Stimulated activated CD4-positive, alpha-beta T cell treated with anti-CD3 and anti-CD28 coated beads, Interleukin-4, amount 100 ng/mL, for 24 hours (primary cell): ENCODE measurements at regions not wholly inside any gene's neighbourhood (a gene's known extent, or its start where the extent isn't known, plus 50 kb on each side); places are given as distances from the start of the nearest gene placed in this dataset.

Source experiments
- DNase-seq: peaks from one replicate; pipeline ENCODE4 v3.0.0-alpha.2; 2020

DNA sequence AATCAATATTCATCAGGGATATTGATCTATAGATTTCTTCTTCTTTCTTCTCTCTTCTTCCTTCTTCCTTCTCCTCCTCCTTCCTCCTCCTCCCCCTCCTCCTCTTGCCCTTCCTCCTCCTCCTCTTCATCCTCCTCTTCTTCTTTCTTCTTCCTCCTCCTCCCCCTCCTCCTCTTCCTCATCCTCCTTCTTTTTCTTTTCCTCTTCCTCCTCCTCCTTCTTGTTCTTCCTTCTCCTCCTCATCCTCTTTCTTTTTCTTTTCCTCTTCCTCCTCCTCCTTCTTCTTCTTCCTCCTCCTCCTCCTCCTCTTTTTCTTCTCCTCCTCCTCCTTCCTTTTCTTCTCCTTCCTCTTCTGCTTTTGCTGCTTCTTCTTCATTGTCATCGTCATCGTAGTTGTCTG lies 52.4 kb upstream of the SERINC1 start:
- DNase-seq = no peak

DNA sequence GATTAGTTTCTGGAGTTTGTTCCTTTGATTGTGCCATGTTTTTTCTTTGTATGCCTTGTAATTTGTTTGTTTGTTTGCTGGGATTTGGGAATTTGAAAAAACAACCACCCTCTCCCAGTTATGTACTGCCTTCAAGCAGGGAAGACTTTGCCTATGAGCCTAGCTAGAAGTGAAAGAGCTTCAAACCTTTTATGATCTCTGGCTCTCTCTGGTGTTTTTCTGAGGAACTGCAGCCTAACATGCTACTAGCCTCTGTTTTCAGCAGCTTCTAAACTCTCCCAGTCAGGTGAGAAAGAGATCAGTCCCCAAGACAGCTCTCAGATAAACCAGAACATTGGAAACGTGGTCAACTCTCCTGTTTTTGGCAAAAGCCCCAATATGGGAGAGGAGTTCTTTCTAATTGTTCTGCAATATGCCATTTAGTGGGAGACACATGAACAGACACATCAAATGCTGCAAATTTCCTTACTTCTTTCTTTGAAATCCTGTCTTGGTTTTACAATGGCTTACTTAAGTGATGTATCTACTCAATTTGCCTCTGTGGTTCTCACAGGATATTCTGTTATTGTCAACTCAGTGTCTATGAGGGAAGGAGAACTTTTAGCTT lies 58.9 kb upstream of the SERINC1 start:
- peak; percentile 63 for DNase-seq

DNA sequence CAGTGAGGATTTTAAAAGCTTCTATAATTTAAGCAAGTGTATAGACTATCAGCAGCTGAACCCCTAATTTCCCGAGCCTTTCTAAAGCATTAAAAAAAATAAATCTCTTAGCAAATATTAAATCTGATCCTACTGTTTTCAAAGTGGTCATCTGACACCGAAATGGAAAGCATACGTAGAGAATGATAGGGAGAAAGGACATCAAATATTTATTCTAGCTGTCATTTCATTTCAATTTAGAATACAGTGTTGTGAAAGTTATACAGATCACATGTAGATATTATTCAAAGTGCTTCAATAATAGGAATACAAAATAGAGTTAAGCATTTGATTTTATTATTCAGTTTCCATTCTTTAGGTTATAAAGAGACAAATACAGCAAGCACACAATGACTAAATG lies 61.9 kb upstream of the PKIB start:
- no peak for DNase-seq

DNA sequence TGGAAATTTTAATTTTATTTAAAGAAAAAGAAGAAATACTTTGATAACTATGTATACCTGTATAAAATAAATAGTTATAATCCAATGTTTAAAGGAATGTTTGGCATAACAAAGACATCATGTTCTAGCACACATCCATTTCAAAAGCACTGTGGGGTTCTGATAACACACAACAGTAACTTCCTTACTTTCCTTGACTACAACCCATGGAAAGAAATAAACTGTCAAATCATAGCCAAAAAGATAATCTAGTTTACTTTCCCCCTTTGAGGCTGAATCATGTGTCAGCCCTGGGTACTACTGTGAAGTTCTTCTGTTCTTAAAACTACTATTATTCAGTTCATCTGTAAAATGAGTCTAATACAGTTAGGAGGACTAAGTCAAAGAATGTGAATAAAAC lies 61.4 kb upstream of the PKIB start:
- DNase-seq = no peak

DNA sequence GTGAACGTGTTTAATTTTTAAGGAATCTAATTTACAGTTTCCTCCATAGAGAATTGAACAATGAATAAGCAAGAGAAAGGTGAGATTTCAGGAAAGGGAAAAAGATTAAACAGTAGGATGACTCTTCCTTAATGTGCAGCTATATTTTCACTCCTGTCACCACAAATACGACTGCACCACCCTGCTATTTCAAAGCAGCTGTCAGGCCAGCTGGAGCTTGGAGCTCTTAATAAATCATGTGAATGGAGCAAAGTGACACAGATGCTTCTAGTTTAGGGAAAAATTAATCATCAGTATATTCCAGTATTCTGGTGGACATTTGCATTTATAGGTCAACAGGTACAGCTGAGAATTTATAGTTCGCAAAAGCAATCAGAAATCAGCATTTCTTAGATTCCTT lies 56.5 kb upstream of the PKIB start:
- no peak for DNase-seq

DNA sequence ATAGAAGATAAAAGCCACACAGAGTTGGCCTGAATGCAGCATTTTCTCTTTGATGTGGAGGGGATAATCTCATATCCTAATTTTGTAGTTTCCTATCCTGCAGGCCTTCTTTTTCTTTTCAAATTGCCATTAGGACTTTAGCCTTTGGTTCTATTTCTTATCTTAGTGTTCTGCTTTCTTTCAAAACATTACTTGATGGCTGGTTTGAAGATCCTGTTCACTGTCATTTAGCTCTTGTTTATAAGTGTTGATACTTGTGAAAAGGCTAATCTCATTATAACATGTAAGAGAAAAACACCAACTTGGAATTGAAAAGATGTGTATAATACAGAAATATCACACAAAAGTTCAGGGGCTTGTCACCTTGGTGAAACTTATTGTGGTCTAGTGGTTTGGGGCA lies 54.6 kb upstream of the PKIB start:
- DNase-seq = no peak

DNA sequence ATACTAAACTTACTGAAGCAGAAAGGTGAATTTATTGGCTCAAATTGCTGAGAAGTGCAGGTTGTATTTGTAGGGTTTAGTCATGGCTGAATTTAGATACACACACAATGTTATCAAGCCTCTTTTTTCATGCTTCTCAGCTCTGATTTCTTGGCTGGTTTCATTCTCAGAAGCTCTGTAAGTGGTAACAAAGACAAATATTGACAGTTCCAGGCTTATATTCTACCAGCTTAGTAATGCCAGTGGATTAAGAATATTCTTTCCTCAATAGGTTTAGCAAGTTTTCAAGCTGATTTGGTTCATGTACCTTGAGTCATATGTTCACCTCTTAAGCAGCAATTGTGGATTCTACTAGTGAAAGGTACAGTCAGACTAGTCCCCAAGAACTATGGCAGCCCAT lies 52.1 kb upstream of the PKIB start:
- no peak for DNase-seq
